BE2C (cell line): ENCODE measurements at regions not wholly inside any gene's neighbourhood (a gene's known extent, or its start where the extent isn't known, plus 50 kb on each side); places are given as distances from the start of the nearest gene placed in this dataset.

ENCODE experiments used
- DNase-seq: peaks from one replicate; pipeline ENCODE4 v3.0.0-alpha.2; 2020
- H3K27me3 ChIP-seq: fragments of 250-450 bp; sonication (Bioruptor Pico); 2 replicates; pipeline ENCODE4 v1.5.1; 2020; ENCODE audit warnings: mild to moderate bottlenecking
- H3K36me3 ChIP-seq: fragments of 250-450 bp; sonication (Bioruptor Pico); 2 replicates; pipeline ENCODE4 v1.5.1; 2020; ENCODE audit warnings: mild to moderate bottlenecking
- H3K4me1 ChIP-seq: fragments of 250-450 bp; sonication (Bioruptor Pico); 2 replicates; pipeline ENCODE4 v1.5.1; 2020
- H3K4me3 ChIP-seq: 2 replicates; pipeline ENCODE4 v1.5.1; 2011; ENCODE audit warnings: low read depth, low read length
- H3K9me3 ChIP-seq: fragments of 250-450 bp; sonication (Bioruptor Pico); 2 replicates; pipeline ENCODE4 v1.5.1; 2020
- TF ChIP-seq, protein P1 (sequence below): IDR thresholded peaks from 2 replicates; pipeline ENCODE4 v1.5.1; 2012; ENCODE audit warnings: mild to moderate bottlenecking, low read depth, low read length

DNA sequence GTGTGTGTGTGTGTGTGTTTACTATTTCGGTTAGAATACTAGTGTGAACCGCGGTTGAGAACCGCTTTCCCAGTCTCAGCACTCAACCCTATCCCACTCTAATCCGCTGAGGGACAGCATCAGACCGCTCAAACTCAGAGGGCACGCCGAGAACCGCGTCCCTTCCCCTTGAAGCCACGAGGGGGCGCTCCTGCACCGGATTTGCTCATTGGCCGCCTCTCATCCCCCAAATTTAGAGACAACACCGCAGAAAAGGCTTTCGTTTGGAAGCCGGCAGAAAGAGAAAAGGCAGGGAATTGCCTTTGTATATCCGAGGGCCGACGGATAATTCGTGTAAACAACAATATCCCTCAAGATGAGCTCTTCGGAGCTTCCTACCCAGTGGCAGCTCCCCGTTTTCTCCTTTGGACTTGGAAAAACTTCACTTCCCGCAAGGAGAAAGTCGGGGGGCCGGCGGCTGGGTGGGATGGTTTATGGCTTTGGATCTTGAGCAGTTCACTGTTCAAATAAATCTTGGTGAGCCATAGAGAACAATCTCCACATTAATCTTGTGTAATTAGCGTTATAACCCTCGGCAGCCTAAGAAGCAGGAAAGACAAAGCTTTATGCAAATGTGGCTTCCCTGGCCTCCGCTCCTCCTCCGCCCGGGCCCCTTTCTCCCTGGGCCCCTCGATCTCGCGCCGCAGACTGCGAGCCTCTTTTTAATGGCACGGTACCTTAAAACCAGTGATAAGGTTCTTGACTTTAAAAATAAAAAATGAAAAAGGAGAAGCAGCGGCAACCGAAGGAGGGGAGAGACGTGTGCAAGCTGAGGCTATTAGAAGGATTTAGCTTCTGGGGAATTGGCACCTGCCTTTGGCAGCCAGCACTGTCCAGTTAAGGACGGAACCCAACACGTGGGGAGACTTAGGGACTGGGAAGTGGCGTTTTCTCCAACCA is 296.8 kb downstream of the PARP8 start:
- H3K4me3 ChIP-seq = peak overlapping the region; percentile 90
- H3K36me3 ChIP-seq = no peaks in the 10 kb centered on the region
- DNase-seq = peak; percentile 77
- H3K4me1 ChIP-seq = 0 out of 2 replicates have a peak, but pooled peaks cover 3% of the 10 kb centered on the region
- no peaks in the 10 kb centered on the region for H3K9me3 ChIP-seq
- no peaks in the 10 kb centered on the region for H3K27me3 ChIP-seq
- TF ChIP-seq, protein P1, sequence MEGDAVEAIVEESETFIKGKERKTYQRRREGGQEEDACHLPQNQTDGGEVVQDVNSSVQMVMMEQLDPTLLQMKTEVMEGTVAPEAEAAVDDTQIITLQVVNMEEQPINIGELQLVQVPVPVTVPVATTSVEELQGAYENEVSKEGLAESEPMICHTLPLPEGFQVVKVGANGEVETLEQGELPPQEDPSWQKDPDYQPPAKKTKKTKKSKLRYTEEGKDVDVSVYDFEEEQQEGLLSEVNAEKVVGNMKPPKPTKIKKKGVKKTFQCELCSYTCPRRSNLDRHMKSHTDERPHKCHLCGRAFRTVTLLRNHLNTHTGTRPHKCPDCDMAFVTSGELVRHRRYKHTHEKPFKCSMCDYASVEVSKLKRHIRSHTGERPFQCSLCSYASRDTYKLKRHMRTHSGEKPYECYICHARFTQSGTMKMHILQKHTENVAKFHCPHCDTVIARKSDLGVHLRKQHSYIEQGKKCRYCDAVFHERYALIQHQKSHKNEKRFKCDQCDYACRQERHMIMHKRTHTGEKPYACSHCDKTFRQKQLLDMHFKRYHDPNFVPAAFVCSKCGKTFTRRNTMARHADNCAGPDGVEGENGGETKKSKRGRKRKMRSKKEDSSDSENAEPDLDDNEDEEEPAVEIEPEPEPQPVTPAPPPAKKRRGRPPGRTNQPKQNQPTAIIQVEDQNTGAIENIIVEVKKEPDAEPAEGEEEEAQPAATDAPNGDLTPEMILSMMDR = peak; percentile 100

DNA sequence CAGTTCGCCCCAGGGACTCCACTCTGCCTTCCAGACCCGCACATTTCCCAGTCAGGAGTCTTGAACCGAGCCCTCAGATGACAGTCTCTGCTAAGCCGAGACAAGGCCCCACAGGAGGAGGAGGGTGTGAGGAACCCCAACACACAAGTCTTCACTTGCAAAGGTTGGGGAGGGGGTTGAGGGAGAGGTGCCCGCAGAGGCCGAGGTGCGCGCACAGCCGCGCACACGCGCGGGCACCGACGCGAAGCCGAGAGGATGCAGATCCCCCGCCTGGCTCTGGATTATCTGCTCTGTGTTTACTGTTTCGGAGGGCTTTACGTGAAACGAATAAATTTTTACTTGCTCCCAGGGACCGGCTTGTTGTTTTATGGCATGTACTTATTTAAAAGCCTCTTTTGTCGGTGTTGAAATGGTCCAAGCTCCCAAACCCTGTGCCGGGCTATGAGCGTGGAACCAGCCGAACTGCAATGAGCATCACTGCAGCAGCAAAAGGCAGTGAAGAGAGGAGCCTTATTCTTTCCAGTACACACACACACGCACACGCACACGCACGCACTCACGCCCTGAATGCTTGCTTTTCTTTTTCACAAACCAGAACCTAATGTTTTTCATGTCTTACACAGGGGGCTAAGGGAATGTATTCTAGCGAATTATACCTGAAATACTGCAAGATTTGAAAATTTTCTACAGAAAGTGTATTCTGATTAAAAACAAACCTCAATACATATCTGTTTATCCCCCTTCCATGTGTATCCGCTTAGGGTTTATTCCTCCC is 297.7 kb downstream of the PARP8 start:
- peak; percentile 33 for DNase-seq
- H3K27me3 ChIP-seq = no peaks in the 10 kb centered on the region

DNA sequence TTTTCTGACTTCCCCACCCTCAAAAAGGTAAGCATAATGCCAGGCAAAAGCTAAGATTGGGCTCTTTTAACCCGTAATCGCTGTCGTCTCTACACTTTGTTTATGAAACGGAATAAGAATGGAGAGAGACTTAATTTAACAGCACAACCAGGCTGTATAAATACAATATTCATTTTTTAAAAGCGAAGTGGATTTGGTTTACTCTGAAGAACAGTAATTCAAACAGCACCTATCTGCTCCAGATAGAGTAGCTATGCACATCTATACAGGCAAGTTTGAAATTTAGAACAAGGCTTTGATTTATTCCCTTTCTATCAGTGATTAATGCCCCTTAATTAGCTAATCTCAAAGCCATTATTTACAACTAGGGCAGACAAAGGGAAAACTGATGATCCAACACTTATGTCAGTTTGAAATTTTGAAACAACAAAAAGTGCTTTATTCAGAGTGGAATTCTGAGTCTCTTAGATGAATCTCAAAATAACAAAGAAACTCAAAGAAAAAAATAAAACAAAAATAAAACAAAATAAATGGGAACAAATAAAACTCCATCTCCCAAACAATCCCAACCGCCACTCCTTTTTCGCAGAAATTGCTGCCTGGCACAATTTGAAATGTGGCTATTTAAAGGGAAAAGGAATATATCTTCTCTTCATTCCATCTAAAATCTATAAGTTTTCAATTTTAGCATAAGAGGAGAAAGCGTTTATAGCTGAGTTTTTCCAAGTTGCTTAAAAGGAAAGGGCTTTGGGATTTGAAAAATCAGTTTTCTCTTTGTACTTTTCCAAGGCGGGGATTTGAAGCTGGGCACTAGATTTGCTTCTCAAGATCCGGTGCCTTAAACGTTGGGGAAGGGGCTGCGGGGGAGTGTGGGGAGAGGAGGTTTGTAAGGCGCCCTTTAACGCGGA is 298.6 kb downstream of the PARP8 start:
- no peak for DNase-seq
- TF ChIP-seq, protein P1 = no peak
- Histone ChIP-seq H3K36me3 (no peaks in the 10 kb centered on the region), H3K27me3 (no peaks in the 10 kb centered on the region), H3K4me1 (no peaks in the 10 kb centered on the region), H3K9me3 (no peaks in the 10 kb centered on the region), H3K4me3 (no peak overlapping the region; the same call in 1 of the 2 replicates)

More for the DNA sequence above, 297.7 kb downstream of the PARP8 start:
- Histone ChIP-seq H3K9me3 (no peaks in the 10 kb centered on the region), H3K36me3 (no peaks in the 10 kb centered on the region), H3K4me3 (peak overlapping the region; percentile 90), H3K4me1 (no peaks in the 10 kb centered on the region)
- TF ChIP-seq, protein P1 = no peak

DNA sequence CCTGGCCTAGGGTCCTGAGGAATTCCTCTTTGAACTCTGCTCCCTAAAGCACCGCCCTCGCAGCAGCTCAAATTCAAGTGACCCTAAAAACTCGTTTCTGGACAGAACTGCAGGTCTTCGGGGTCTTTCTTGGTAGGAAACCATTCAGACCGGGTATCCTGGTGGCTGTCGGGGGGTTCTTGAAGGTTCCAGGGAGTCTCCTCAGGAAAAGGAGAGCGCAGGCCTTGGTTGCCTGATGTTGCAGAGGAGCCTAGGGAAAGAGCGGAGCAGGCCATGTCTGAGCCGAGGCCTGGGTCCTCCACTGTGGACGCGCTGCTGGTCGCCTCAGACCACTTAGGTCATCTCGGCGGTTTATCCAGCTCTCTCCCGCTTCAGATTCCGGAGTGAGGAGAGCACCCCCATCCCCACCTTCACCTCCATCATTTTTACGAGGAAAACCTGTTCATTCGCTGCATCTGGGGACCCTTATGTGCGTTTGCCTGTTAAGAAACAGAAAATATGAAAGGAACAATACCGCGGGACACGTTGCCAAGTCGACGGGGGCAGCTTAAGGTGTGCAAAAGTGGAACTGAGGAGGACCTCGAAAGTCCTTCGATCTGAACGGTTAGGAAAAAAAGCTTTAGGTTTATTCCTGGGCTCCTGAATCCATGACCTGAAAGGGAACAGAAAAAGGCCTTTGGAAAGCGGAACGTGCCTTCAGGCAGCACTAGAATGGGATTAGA is 299.4 kb downstream of the PARP8 start:
- Histone ChIP-seq H3K4me3 (no peak overlapping the region), H3K9me3 (no peaks in the 10 kb centered on the region), H3K4me1 (no peaks in the 10 kb centered on the region), H3K36me3 (no peaks in the 10 kb centered on the region), H3K27me3 (no peaks in the 10 kb centered on the region)
- no peak for DNase-seq
- TF ChIP-seq, protein P1 = no peak

DNA sequence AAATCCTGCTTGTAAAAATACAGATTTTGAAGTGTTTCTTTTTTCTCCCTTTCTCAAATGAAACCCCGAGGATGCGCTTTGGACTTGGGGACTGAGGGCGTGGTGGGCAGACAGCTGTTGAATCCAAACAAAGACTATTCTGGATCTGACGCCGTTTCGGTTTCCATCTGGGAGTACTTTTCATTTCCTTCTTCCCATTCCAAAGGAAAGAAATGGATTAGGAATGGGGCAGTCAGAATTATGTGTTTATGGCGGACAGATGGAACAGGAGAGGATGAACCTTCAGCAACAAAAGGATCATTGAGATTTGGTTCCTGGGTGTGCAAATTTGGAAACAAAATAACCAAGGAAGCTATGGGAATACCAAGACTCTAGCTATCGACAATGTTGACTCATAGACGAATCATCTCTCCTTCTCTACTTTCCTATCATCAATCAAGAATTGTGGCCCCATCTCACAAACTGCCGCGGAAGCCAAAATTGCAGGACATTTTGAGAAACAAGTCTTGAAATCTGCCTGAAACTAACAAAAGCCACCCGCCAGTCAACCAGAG is 300.6 kb downstream of the PARP8 start:
- DNase-seq = no peak
- no peaks in the 10 kb centered on the region for H3K36me3 ChIP-seq
- no peaks in the 10 kb centered on the region for H3K9me3 ChIP-seq
- TF ChIP-seq, protein P1 = no peak
- H3K4me1 ChIP-seq = no peaks in the 10 kb centered on the region
- H3K27me3 ChIP-seq = no peaks in the 10 kb centered on the region
- H3K4me3 ChIP-seq = no peak overlapping the region
